ENCODE measurements at regions not wholly inside any gene's neighbourhood (a gene's known extent, or its start where the extent isn't known, plus 50 kb on each side); places are given as distances from the start of the nearest gene placed in this dataset.

- no peak overlapping the region for H2AFZ ChIP-seq (ENCODE audit: low read length)
- no peak overlapping the region for H2AK5ac ChIP-seq (ENCODE audit: low read depth, low read length)
- no peaks in the 10 kb centered on the region for H3K79me1 ChIP-seq (ENCODE audit: low read depth, low read length)
- H3K27me3 ChIP-seq (replicated peaks in 1 of 4; ENCODE audit: control insufficient read depth in 3 of 4, extremely low read depth in 1 of 4, insufficient read depth in 3 of 4, low read length in 3 of 4), result no peaks in the 10 kb centered on the region
- FAIRE-seq (no peak), DNase-seq (ENCODE audit: low read depth in 1 of 2, low spot score in 2 of 2) (no peak)
- H3K23me2 ChIP-seq (ENCODE audit: low read depth, low read length), result no peaks in the 10 kb centered on the region
- H3K27ac ChIP-seq (ENCODE audit: low read depth, low read length), result no peak overlapping the region
- no peak overlapping the region for H2BK12ac ChIP-seq (ENCODE audit: low read depth, low read length)
- H3K18ac ChIP-seq (ENCODE audit: extremely low read depth, low read length), result no peak overlapping the region
- H2BK15ac ChIP-seq (ENCODE audit: low read length), result no peak overlapping the region; the same call in 1 of the 2 replicates
- H3K9me3 ChIP-seq (ENCODE audit: insufficient read depth in 2 of 2, low read depth in 1 of 2, low read length in 1 of 2), result no peaks in the 10 kb centered on the region
- no peak overlapping the region for H2BK5ac ChIP-seq (ENCODE audit: low read depth, low read length)
- H3K36me3 ChIP-seq (ENCODE audit: control insufficient read depth in 2 of 4, insufficient read depth in 4 of 4, low read length in 3 of 4), result no peaks in the 10 kb centered on the region
- ChIA-PET CTCF (ENCODE audit: partially characterized antibody) (no interaction called here), POLR2A (ENCODE audit: partially characterized antibody) (no interaction called here)
- H3K4ac ChIP-seq (replicated peaks; ENCODE audit: insufficient read length, low read depth, low read length), result no peak overlapping the region
- no peak overlapping the region for H4K8ac ChIP-seq (ENCODE audit: extremely low read depth, insufficient read depth, low read length)
- no peaks in the 10 kb centered on the region for H4K20me1 ChIP-seq (replicated peaks in 1 of 2; ENCODE audit: control insufficient read depth in 1 of 2, insufficient read depth in 2 of 2, low read length in 2 of 2)
- H4K5ac ChIP-seq (ENCODE audit: insufficient read length, low read depth, low read length), result no peak overlapping the region
- H4K91ac ChIP-seq (replicated peaks; ENCODE audit: insufficient read length, low read length), result no peak overlapping the region
- 0 out of 2 replicates have a peak overlapping the region, but pooled peaks have one; percentile 41 for H2BK20ac ChIP-seq (ENCODE audit: low read length)
- H3K4me1 ChIP-seq (replicated peaks in 1 of 4; ENCODE audit: control insufficient read depth in 3 of 4, insufficient read depth in 4 of 4, low read length in 3 of 4), result peaks cover 0 to 6% (median 4%) of the 10 kb centered on the region in 4 experiments; a peak in 3 of 7 replicates
- H3K23ac ChIP-seq (ENCODE audit: insufficient read length), result no peak overlapping the region
- H3K4me3 ChIP-seq (ENCODE audit: extremely low read depth in 1 of 4, insufficient read depth in 2 of 4, low read depth in 3 of 4, low read length in 4 of 4), result no peak overlapping the region
- H2BK120ac ChIP-seq (replicated peaks; ENCODE audit: low read depth, low read length), result no peak overlapping the region
- H3K56ac ChIP-seq (replicated peaks; ENCODE audit: insufficient read length, low read depth, low read length), result no peak overlapping the region
- no peak overlapping the region for H3K4me2 ChIP-seq (ENCODE audit: insufficient read depth in 1 of 2, low read depth in 2 of 2, low read length in 2 of 2)
- no peak overlapping the region for H3K9ac ChIP-seq (replicated peaks in 1 of 4; ENCODE audit: extremely low read depth in 1 of 4, low read depth in 3 of 4, low read length in 3 of 4)
- 94% methylated on average over 7 of the region's 7 CpGs; no CpG with 5 or more reads in 1 of the 2 experiments for WGBS, 2 experiments (ENCODE audit: extremely low coverage in 1 of 2, insufficient coverage in 1 of 2, insufficient read length in 1 of 2, insufficient replicate concordance in 2 of 2, low coverage in 1 of 2, low lambda C conversion rate in 2 of 2, missing lambda C conversion rate in 1 of 2)
- TF ChIP-seq ATF2 (IDR thresholded peaks at IDR 0.05; ENCODE audit: low read length) (no peak), JUND (IDR thresholded peaks at IDR 0.05; ENCODE audit: low read length) (no peak), NRF1 (IDR thresholded peaks at IDR 0.05; ENCODE audit: low read depth, low read length) (no peak), FOSL1 (IDR thresholded peaks at IDR 0.05; ENCODE audit: insufficient read depth, low read depth, low read length) (no peak), RFX5 (IDR thresholded peaks at IDR 0.05; ENCODE audit: borderline replicate concordance, low read depth, low read length) (no peak), CHD2 (IDR thresholded peaks at IDR 0.05; ENCODE audit: low read length) (no peak), MAFK (IDR thresholded peaks at IDR 0.05; ENCODE audit: low read depth, low read length) (no peak), GTF2F1 (IDR thresholded peaks at IDR 0.05; ENCODE audit: borderline replicate concordance, low read depth, low read length) (no peak), CHD1 (IDR thresholded peaks at IDR 0.05; ENCODE audit: low read depth, low read length) (no peak), KDM4A (IDR thresholded peaks at IDR 0.05; ENCODE audit: low read depth, low read length, severe bottlenecking) (no peak), SP1 (IDR thresholded peaks at IDR 0.05; ENCODE audit: low read depth, low read length) (no peak), CREB1 (IDR thresholded peaks at IDR 0.05) (no peak), TCF12 (IDR thresholded peaks at IDR 0.05; ENCODE audit: low read depth, low read length) (no peak)
- H3K79me2 ChIP-seq (ENCODE audit: control insufficient read depth in 1 of 2, insufficient read depth in 2 of 2, low read length in 2 of 2), result no peaks in the 10 kb centered on the region
- H3K14ac ChIP-seq (ENCODE audit: insufficient read length), result no peak overlapping the region
Observed at GRCh38 chr20:12894089-12894488, 114.7 kb upstream of the SPTLC3 start.

All from H1 (cell line).